Fibroblast of lung (primary cell): ENCODE measurements at regions not wholly inside any gene's neighbourhood (a gene's known extent, or its start where the extent isn't known, plus 50 kb on each side); places are given as distances from the start of the nearest gene placed in this dataset.

Experiments
- CTCF ChIP-seq, 2 donors: IDR thresholded peaks in 1 of 2; conservative IDR thresholded peaks in 1 of 2; 1 replicate in 1 of 2; 2 replicates in 1 of 2; pipeline ENCODE4 v1.5.1; 2011 to 2012; ENCODE audit warnings: low read length in 2 of 2, control low read depth in 1 of 2, inconsistent platforms in 1 of 2, low read depth in 1 of 2, mild to moderate bottlenecking in 1 of 2
- EZH2 ChIP-seq: IDR thresholded peaks from 2 replicates; pipeline ENCODE4 v1.5.1; 2012; ENCODE audit warnings: low read length, control low read depth, mild to moderate bottlenecking; ENCODE audit errors: missing control alignments

- TF ChIP-seq CTCF (conservative IDR thresholded peaks at IDR 0.05 in 1 of 2, IDR thresholded peaks at IDR 0.05 in 1 of 2; ENCODE audit: low read depth in 1 of 2, low read length in 2 of 2): no peak
- TF ChIP-seq EZH2: no peak
Observed at GRCh38 chr9:89946741-89947140, 341.9 kb downstream of the GADD45G start.
